ENCODE measurements at regions not wholly inside any gene's neighbourhood (a gene's known extent, or its start where the extent isn't known, plus 50 kb on each side); places are given as distances from the start of the nearest gene placed in this dataset.
A peak's percentile ranks its signal among the peaks of the same experiment; 100 is the strongest.

DNA sequence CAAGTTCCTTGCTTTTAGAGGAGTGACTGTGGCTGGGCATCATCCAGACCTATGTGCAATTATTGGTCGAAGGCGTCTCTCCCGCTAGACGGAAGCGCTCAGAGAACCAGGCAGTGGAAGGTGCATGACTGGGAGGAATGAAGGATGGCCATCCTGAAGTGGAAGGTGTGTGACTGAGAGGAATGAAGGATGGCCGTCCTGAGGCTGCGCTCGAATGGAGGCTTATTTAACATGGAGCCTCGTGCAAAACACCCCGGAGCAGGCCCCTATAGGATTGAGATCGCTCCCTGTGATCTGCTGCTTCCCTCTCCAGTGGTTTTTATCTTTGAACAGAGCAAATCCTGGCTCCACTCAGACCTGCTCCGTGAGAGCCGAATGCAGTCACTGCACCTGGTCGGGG, 140.2 kb upstream of the ID2 start:
- Mint-ChIP-seq H3K36me3 (ENCODE audit: insufficient read depth in 1 of 3, low read depth in 3 of 3) (no peaks in the 10 kb centered on the region), H3K4me3 (no peak overlapping the region), H3K9me3 (no peaks in the 10 kb centered on the region; a peak in 1 of 5 replicates), H3K27me3 (ENCODE audit: low read depth) (peaks cover 6% of the 10 kb centered on the region), H3K27ac (no peak overlapping the region), H3K4me1 (peaks cover 12 to 24% of the 10 kb centered on the region in 2 experiments)
- Histone ChIP-seq H3K23me2 (ENCODE audit: insufficient read length, low read depth, low read length, poor library complexity, severe bottlenecking) (no peaks in the 10 kb centered on the region), H3K9ac (ENCODE audit: extremely low read depth, insufficient read length, low read length) (no peak overlapping the region), H3K4ac (ENCODE audit: low read depth, low read length) (no peak overlapping the region), H2BK120ac (ENCODE audit: low read depth, low read length, poor library complexity, severe bottlenecking) (no peak overlapping the region), H2BK20ac (ENCODE audit: low read depth, low read length, poor library complexity, severe bottlenecking) (no peak overlapping the region), H2AFZ (ENCODE audit: low read length) (no peak overlapping the region), H3K56ac (ENCODE audit: insufficient read length, low read depth, low read length) (no peak overlapping the region), H3T11ph (ENCODE audit: low read length) (no peak overlapping the region), H3K79me1 (ENCODE audit: insufficient read depth, low read depth, low read length, poor library complexity, severe bottlenecking) (no peaks in the 10 kb centered on the region), H3K9me3 (ENCODE audit: control insufficient read depth, low read depth, low read length) (no peaks in the 10 kb centered on the region), H3K18ac (ENCODE audit: insufficient read length, low read depth, low read length) (no peak overlapping the region), H3K79me2 (ENCODE audit: insufficient read depth, low read length) (no peaks in the 10 kb centered on the region), H2AK5ac (ENCODE audit: insufficient read length, low read length) (no peak overlapping the region), H4K8ac (replicated peaks; ENCODE audit: insufficient read length, low read depth, low read length) (no peak overlapping the region), H3K27ac (ENCODE audit: insufficient read length, low read depth, low read length) (no peak overlapping the region), H3K27me3 (ENCODE audit: insufficient read depth, low read length) (no peaks in the 10 kb centered on the region), H4K91ac (ENCODE audit: insufficient read length, low read depth, low read length) (no peak overlapping the region), H2BK5ac (ENCODE audit: insufficient read length, low read length) (no peak overlapping the region), H4K5ac (ENCODE audit: insufficient read length, low read depth, low read length) (no peak overlapping the region), H3K23ac (ENCODE audit: insufficient read length, low read depth, low read length) (no peak overlapping the region), H2BK15ac (ENCODE audit: low read depth, low read length) (no peak overlapping the region), H4K20me1 (ENCODE audit: control insufficient read depth, insufficient read depth, insufficient read length) (no peaks in the 10 kb centered on the region), H3K4me2 (ENCODE audit: insufficient read depth, insufficient read length, low read length) (no peak overlapping the region), H2BK12ac (ENCODE audit: insufficient read length, low read depth, low read length) (no peak overlapping the region), H3K14ac (ENCODE audit: insufficient read depth, low read length) (no peak overlapping the region), H3K4me1 (ENCODE audit: insufficient read depth, low read length) (no peaks in the 10 kb centered on the region)
- no CpG with 5 or more reads among the region's 14 CpGs for WGBS (ENCODE audit: extremely low coverage, insufficient read length, low lambda C conversion rate)
- DNase-seq = peak; percentile 10
- TF ChIP-seq, protein P1, sequence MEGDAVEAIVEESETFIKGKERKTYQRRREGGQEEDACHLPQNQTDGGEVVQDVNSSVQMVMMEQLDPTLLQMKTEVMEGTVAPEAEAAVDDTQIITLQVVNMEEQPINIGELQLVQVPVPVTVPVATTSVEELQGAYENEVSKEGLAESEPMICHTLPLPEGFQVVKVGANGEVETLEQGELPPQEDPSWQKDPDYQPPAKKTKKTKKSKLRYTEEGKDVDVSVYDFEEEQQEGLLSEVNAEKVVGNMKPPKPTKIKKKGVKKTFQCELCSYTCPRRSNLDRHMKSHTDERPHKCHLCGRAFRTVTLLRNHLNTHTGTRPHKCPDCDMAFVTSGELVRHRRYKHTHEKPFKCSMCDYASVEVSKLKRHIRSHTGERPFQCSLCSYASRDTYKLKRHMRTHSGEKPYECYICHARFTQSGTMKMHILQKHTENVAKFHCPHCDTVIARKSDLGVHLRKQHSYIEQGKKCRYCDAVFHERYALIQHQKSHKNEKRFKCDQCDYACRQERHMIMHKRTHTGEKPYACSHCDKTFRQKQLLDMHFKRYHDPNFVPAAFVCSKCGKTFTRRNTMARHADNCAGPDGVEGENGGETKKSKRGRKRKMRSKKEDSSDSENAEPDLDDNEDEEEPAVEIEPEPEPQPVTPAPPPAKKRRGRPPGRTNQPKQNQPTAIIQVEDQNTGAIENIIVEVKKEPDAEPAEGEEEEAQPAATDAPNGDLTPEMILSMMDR (conservative IDR thresholded peaks at IDR 0.05) = no peak

All from H9 (cell line).